CD4-positive, alpha-beta T cell treated with Interleukin-17A for 4 hours (primary cell): ENCODE measurements at regions not wholly inside any gene's neighbourhood (a gene's known extent, or its start where the extent isn't known, plus 50 kb on each side); places are given as distances from the start of the nearest gene placed in this dataset.
A peak's percentile ranks its signal among the peaks of the same experiment; 100 is the strongest.

ENCODE experiments used
- DNase-seq: peaks from one replicate; pipeline ENCODE4 v3.0.0-alpha.2; 2020; ENCODE audit warnings: mixed read lengths

GRCh38 chr3:9301091-9301490, 51.6 kb upstream of the SRGAP3 start:
- no peak for DNase-seq

- no peak for DNase-seq
Measured at GRCh38 chr3:9301798-9302197, 52.4 kb upstream of the SRGAP3 start.

- peak; percentile 88 for DNase-seq
Measured at GRCh38 chr3:9302425-9303181, 53.2 kb upstream of the SRGAP3 start.

GRCh38 chr3:9308298-9308990, 54.4 kb upstream of the THUMPD3 start:
- no peak for DNase-seq

- DNase-seq: no peak
Measured at GRCh38 chr3:9310043-9310442, 52.8 kb upstream of the THUMPD3 start.

GRCh38 chr3:9311228-9311627, 51.6 kb upstream of the THUMPD3 start:
- no peak for DNase-seq
